Stimulated activated CD4-positive, alpha-beta T cell treated with anti-CD3 and anti-CD28 coated beads, Interleukin-1b, Interleukin-23, amount 100 ng/mL, for 24 hours (primary cell): ENCODE measurements at regions not wholly inside any gene's neighbourhood (a gene's known extent, or its start where the extent isn't known, plus 50 kb on each side); places are given as distances from the start of the nearest gene placed in this dataset.

Experiments used
- DNase-seq, 4 experiments: peaks; one replicate each; pipeline ENCODE4 v3.0.0-alpha.2; 2020; ENCODE audit warnings: low read depth in 4 of 4, low spot score in 1 of 4

DNA sequence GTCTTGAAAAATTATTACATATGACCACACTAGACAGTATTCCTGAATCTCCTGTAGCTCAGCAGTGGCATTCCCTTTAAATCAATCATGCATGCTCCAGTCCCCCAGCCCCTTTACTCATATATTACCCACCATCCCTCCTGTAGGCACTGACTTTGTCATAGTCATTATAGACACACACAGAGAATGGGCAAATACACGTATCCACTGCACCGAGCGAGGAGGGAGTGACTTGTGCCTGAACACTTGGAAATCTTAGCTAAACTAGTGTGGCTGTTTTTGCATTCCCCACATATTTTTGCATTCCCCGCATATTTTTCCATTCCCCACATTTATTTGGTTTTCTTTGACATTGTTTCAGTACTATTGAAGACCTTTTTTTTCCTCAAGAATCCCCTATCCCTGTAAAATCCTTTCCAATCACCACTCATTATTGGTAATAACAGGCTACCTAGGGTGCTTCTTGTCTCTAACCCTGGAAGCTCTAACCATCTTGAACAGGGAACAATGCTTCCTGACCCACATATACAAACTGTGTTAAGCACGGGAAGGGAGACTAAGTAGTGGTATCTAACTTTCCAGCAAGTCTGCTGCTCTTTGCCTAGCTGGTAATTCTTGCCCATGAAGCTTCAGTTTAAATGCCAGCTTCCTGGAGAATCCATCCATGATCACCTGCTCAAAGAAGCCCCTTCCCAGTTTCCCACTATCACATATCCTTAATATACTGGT, 534.4 kb upstream of the CAMK1G start:
- DNase-seq = no peak

- no peak for DNase-seq
Measured at GRCh38 chr1:209051570-209051969, 531.9 kb upstream of the CAMK1G start.

GRCh38 chr1:209053587-209053986, 529.9 kb upstream of the CAMK1G start:
- DNase-seq = no peak

DNA sequence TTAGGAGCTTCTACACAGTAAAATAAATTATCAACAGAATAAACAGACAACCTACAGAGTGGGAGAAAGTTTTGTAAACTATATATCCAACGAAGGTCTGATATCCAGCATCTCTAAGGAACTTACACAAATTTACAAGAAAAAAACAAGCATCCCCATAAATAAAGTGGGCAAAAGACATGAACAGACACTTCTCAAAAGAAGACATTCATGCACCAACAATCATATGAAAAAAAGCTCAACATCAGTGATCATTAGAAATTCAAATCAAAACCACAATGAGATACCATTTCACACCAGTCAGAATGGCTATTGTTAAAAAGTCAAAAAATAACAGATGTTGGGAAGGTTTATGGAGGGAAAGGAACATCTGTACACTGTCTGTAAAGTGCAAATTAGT, 526.4 kb upstream of the CAMK1G start:
- DNase-seq = no peak

- DNase-seq = no peak
Measured at GRCh38 chr1:209057901-209058300, 525.6 kb upstream of the CAMK1G start.

- no peak for DNase-seq
Measured at GRCh38 chr1:209059376-209059775, 524.1 kb upstream of the CAMK1G start.

DNA sequence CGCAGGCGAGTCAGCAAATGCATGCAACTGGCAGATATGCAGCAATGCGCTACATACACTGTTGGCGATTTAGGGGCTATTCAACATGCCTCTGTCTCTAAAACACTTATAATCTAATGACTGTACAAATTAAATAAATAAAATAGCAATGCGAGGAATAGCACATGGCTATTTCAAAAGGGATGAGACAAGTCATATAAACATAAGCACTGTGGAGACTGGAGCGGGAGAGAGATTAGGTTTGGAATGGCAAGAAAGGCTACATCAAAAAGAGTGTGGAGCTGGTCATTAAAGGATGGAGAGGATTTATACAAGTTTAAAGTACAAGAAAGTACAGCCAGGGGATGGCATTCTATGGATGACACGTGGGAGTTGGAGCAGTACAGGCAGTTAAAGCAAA, 523.5 kb upstream of the CAMK1G start:
- DNase-seq = no peak

GRCh38 chr1:209062081-209062620, 521.4 kb upstream of the CAMK1G start:
- DNase-seq = no peak

DNA sequence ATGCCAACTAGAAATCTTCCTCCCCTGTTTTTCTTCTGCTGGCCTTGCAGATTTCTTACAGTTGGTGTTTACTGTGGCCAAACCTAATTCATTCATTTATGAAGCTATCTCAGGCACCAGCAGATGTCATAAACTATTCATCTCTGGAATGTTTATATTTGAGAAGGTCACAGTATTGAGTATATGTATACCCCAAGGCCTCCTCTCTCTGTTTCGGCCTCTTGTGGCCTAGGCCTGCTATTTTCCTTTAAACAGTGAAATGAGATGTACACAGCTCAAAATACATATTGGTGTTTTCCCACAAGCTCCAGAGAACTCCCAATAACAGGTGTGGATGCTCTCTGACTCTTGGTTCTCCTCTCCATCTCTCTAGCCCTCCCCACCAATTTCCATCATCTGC, 520.7 kb upstream of the CAMK1G start:
- DNase-seq = no peak

- DNase-seq = no peak
Measured at GRCh38 chr1:209063767-209064659, 519.5 kb upstream of the CAMK1G start.

DNA sequence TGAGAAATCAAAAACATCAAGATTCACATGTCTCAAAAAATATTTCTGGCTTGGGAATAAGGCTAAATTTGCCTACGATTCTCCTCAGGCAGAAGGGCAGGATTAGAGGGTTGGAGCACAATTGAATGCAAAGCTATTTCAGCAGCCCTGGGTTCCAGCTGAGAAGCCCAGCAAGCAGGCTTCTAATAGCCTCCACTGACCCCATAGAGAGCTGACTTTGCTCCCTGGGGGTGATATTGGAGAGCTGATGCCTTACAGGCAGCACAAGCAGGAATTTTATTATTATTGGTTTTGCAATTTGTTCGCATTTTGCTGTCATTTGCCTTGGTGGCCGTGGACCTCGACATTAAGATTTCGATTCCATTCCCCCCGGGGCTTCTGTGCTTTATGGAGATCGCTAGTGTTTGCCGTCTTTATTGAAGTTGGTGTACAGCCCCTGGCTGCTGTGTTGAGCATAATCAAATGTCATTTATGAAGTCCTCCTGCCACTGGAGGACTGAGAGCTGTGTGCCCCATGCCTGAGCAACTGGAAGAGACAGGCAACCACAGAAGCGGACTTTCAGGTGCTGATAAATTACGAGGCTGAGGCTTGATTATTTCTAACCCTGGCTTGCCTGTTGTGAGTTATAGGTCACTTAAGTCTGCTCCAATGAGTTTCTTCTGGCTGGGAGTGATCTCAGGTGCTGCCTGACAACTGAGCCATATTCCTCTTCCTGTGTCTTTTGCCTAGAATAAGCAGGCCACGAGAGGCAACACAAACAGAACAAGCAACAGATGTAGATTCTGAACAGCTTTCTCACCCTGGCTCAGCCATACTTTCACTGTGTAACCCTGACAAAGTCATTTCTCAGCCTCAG, 518.4 kb upstream of the CAMK1G start:
- DNase-seq = no peak

GRCh38 chr1:209072481-209072880, 511.0 kb upstream of the CAMK1G start:
- no peak for DNase-seq

DNA sequence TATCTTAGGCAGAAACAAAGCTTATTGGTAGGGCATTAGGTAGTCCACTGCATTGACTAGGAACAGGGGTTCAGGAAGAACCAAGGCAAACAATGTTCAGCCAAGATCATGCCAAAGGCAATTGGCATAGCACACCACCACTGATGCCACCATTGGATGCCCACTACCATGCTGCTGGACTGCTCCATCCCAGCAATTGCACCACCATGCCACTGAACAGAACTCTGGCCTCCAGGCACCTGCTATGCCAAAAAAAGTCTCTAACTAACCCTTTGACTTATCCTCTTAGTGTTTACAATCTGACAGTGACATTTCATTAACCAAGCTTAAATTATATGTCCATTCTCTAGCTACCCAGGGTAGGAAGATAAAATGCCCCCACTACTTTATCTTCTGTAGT, 509.6 kb upstream of the CAMK1G start:
- DNase-seq = no peak

GRCh38 chr1:209074575-209075250, 508.8 kb upstream of the CAMK1G start:
- DNase-seq = no peak

GRCh38 chr1:209076688-209077087, 506.8 kb upstream of the CAMK1G start:
- no peak for DNase-seq

- no peak for DNase-seq
Measured at GRCh38 chr1:209080170-209080781, 503.2 kb upstream of the CAMK1G start.

- no peak for DNase-seq
Measured at GRCh38 chr1:209086486-209087192, 496.9 kb upstream of the CAMK1G start.

- no peak for DNase-seq
Measured at GRCh38 chr1:209094384-209094783, 489.1 kb upstream of the CAMK1G start.
